ENCODE measurements at regions not wholly inside any gene's neighbourhood (a gene's known extent, or its start where the extent isn't known, plus 50 kb on each side); places are given as distances from the start of the nearest gene placed in this dataset.

DNA sequence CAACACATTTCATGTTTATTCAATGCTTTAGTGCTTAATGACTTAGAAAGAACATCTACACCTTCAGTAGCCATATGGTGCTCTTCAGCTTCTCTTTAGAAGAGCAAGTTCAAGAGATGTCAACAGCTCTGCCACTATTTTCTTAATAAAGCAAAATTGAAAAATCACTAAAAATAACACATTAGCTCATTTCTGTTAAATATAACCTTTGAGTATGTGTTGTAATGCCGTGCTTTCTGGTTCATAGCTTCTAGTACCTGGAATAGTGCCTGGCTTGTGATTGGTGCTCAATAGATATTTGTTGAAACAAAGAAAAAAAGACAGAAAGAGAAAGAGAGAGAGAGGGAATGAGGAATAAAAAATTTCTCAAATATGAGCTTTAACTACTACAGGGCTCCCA is 349.8 kb upstream of the SPRED2 start:
- no peaks in the 10 kb centered on the region for H3K79me1 ChIP-seq (ENCODE audit: low read depth in 1 of 2, low read length in 2 of 2)
- POLR2A ChIA-PET (ENCODE audit: unreplicated experiment) = no interaction called here
- intact Hi-C loops (cut with micrococcal nuclease) = no loop called here

More for the DNA sequence above, 349.8 kb upstream of the SPRED2 start:
- in situ Hi-C loops (cut with MboI; ENCODE audit: low sequenced_read_pairs) (no loop called here), dilution Hi-C loops (cut with HindIII; ENCODE audit: low sequenced_read_pairs, unreplicated experiment) (no loop called here)
- Histone ChIP-seq H4K8ac (ENCODE audit: low read depth in 2 of 2, low read length in 2 of 2) (no peak overlapping the region), H3K23ac (ENCODE audit: low read depth, low read length) (no peak overlapping the region), H4K20me1 (ENCODE audit: insufficient read depth, low read length) (no peaks in the 10 kb centered on the region), H2AK9ac (replicated peaks; ENCODE audit: low read depth, low read length, poor library complexity) (no peak overlapping the region), H3K9ac (ENCODE audit: low read depth, low read length) (no peak overlapping the region), H3K36me3 (ENCODE audit: control insufficient read depth, insufficient read depth, low read length) (no peaks in the 10 kb centered on the region), H3K56ac (ENCODE audit: extremely low read depth, insufficient read depth, low read length) (no peak overlapping the region), H3K9me1 (ENCODE audit: insufficient read depth, low read length) (no peaks in the 10 kb centered on the region), H4K5ac (ENCODE audit: low read depth, low read length) (no peak overlapping the region), H3K18ac (ENCODE audit: low read depth, low read length) (no peak overlapping the region), H3K4me1 (ENCODE audit: control insufficient read depth, insufficient read depth, low read length) (no peaks in the 10 kb centered on the region), H2AFZ (replicated peaks; ENCODE audit: low read length, poor library complexity) (no peak overlapping the region), H3K4me3 (ENCODE audit: insufficient read depth, low read depth, low read length) (no peak overlapping the region), H3K27ac (ENCODE audit: insufficient read depth, low read length) (no peak overlapping the region), H3K27me3 (ENCODE audit: control insufficient read depth, insufficient read depth, low read length) (peaks cover 5% of the 10 kb centered on the region), H3K9me3 (ENCODE audit: control insufficient read depth, insufficient read depth, low read length) (no peaks in the 10 kb centered on the region), H3K4me2 (ENCODE audit: low read depth, low read length) (no peak overlapping the region), H3K14ac (replicated peaks; ENCODE audit: low read depth, low read length) (no peak overlapping the region), H2BK120ac (ENCODE audit: low read depth, low read length) (no peak overlapping the region), H3K4ac (ENCODE audit: low read depth, low read length) (no peak overlapping the region), H2BK20ac (ENCODE audit: low read depth, low read length) (no peak overlapping the region), H4K91ac (ENCODE audit: insufficient read depth, low read depth, low read length) (no peak overlapping the region), H2BK15ac (ENCODE audit: low read depth, low read length) (no peak overlapping the region), H2BK5ac (ENCODE audit: low read depth, low read length, poor library complexity, severe bottlenecking) (no peak overlapping the region), H2AK5ac (ENCODE audit: low read depth, low read length) (no peak overlapping the region)
- no TSS peak for BruUV-seq (replicated peaks)
- ATAC-seq (ENCODE audit: low read depth) (no peak), DNase-seq (no peak)
- no CpG with 5 or more reads among the region's 1 CpG for WGBS, 2 experiments (ENCODE audit: extremely low coverage in 2 of 2, insufficient read length in 1 of 2)
- TF ChIP-seq MAFK (IDR thresholded peaks at IDR 0.05; ENCODE audit: low read depth, low read length) (no peak), NFE2L2 (IDR thresholded peaks at IDR 0.05; ENCODE audit: low read depth, low read length) (no peak)
- CTCF ChIA-PET = no interaction called here

All from IMR-90 (cell line).